Fibroblast of the aortic adventitia (primary cell): ENCODE measurements at regions not wholly inside any gene's neighbourhood (a gene's known extent, or its start where the extent isn't known, plus 50 kb on each side); places are given as distances from the start of the nearest gene placed in this dataset.
A peak's percentile ranks its signal among the peaks of the same experiment; 100 is the strongest.

ENCODE experiments used
- DNase-seq: peaks from one replicate; pipeline ENCODE4 v3.0.0-alpha.2; 2010; ENCODE audit warnings: low read depth
- H3K4me3 ChIP-seq: 2 replicates; pipeline ENCODE4 v1.5.1; 2011; ENCODE audit warnings: low read depth, mild to moderate bottlenecking, control low read depth, low read length, moderate library complexity
- TF ChIP-seq, protein P1 (sequence below): IDR thresholded peaks from 2 replicates; pipeline ENCODE4 v1.5.1; 2011; ENCODE audit warnings: mild to moderate bottlenecking, low read length, control low read depth, inconsistent platforms; ENCODE audit not compliant: insufficient read depth

DNA sequence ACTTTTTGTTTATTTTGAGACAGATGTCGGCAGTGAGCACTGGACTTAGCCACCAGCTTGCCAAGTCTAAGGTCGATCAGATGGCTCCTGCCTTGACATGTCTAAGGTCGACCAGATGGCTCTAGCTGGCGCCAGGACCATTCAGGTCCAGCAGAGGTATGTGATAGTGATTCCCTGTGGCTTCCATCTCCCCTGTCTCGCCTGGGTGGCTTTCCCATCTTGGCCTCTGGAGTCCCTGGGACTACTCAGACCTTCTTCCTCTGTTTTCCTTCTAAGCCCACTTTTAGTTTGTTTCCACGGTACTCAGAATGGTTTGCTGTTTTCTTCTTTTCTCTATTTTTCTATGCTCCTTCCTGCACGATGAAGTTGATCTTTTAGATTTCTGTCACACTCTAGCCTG, 1435.7 kb downstream of the UQCRFS1 start:
- H3K4me3 ChIP-seq: no peak overlapping the region
- TF ChIP-seq, protein P1, sequence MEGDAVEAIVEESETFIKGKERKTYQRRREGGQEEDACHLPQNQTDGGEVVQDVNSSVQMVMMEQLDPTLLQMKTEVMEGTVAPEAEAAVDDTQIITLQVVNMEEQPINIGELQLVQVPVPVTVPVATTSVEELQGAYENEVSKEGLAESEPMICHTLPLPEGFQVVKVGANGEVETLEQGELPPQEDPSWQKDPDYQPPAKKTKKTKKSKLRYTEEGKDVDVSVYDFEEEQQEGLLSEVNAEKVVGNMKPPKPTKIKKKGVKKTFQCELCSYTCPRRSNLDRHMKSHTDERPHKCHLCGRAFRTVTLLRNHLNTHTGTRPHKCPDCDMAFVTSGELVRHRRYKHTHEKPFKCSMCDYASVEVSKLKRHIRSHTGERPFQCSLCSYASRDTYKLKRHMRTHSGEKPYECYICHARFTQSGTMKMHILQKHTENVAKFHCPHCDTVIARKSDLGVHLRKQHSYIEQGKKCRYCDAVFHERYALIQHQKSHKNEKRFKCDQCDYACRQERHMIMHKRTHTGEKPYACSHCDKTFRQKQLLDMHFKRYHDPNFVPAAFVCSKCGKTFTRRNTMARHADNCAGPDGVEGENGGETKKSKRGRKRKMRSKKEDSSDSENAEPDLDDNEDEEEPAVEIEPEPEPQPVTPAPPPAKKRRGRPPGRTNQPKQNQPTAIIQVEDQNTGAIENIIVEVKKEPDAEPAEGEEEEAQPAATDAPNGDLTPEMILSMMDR: no peak
- DNase-seq: no peak

DNA sequence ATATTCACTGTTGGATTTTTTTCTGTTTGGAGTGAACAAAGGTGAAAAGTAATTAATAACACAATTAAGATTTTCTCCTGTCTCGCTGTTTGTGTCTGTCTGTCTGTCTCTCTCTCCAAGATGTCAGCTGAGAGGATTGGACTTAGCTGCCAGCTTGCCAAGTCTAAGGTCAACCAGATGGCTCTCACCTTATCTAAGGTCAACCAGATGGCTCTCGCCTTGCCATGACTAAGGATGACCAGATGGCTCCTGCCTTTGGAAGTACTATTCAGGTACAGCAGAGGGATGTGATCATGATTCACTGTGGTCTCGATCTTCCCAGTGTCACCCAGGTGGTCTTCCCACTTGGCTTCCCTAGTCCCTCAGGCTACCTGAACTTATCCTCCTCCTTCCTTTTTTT, 1436.4 kb downstream of the UQCRFS1 start:
- no peak for DNase-seq
- TF ChIP-seq, protein P1: no peak
- H3K4me3 ChIP-seq: no peak overlapping the region

DNA sequence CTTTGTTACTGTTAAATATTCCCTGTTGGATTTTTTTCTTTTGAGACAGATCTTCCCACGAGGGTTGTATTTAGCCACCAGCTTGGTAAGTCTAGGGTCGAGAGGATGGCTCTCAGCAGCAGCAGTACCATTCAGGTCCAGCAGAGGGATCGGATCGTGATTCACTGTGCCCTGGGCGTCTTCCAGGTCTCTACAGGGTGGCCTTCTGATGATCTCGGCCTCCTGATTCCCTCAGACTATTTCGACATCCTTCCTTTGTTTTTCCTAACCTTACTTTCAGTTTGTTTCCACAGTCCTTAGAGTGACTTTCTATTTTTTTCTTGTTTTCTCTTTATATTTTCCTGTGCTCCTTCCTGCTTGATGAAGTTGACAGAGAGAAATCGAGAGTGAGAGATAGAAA, 1436.9 kb downstream of the UQCRFS1 start:
- peak; percentile 46 for DNase-seq
- TF ChIP-seq, protein P1: peak; percentile 48

DNA sequence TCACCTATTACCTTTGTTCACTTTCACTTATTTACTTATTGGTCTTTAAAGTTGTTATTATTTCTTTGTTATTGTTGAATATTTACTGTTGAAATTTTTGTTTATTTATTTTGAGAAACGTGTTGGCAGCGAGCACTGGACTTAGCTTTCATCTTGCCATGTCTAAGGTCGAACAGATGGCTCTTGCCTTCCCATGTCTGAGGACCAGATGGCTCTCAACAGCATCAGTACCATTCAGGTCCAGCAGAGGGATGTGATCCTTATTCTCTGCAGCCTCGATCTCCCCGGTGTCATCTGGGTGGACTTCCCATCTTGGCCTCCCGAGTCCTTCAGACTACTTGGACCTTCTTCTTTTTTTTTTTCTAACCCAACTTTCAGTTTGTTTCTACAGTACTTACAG, 1437.6 kb downstream of the UQCRFS1 start:
- DNase-seq: no peak
- no peak overlapping the region for H3K4me3 ChIP-seq
- TF ChIP-seq, protein P1: peak; percentile 13

More for the DNA sequence above, 1436.9 kb downstream of the UQCRFS1 start:
- H3K4me3 ChIP-seq: no peak overlapping the region

DNA sequence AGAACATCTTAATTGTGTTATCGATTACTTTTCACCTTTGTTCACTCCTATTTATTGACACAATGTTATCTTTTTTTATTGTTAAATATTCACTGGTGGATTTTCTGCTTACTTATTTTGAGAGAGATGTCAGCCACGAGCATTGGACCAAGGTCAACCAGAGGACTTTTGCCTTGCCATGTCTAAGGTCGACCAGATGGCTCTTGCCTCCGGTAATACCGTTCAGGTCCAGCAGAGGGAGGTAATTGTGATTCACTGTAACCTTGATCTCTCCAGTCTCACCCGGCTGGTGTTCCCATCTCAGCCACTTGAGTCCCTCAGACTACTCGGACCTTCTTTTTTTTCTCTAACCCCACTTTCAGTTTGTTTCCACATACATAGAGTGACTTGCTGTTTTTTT, 1438.1 kb downstream of the UQCRFS1 start:
- TF ChIP-seq, protein P1: peak; percentile 34
- no peak overlapping the region for H3K4me3 ChIP-seq
- no peak for DNase-seq

DNA sequence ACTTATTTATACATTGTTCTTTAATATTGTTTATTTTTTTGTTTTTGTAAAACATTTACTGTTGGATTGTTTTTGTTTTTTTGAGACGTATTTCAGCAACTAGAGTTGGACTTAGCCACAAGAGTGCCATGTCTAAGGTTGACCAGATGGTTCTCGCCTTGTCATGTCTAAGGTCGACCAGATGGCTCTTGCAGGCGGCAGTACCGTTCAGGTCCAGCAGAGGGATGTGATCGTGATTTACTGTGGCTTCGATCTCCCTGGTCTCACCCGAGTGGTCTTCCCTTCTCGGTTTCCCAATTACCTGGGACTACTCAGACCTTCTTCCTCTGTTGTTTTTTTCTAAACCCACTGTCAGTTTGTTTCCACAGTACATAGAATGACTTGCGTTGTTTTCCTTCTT, 1438.6 kb downstream of the UQCRFS1 start:
- TF ChIP-seq, protein P1: peak; percentile 56
- H3K4me3 ChIP-seq: no peak overlapping the region

DNA sequence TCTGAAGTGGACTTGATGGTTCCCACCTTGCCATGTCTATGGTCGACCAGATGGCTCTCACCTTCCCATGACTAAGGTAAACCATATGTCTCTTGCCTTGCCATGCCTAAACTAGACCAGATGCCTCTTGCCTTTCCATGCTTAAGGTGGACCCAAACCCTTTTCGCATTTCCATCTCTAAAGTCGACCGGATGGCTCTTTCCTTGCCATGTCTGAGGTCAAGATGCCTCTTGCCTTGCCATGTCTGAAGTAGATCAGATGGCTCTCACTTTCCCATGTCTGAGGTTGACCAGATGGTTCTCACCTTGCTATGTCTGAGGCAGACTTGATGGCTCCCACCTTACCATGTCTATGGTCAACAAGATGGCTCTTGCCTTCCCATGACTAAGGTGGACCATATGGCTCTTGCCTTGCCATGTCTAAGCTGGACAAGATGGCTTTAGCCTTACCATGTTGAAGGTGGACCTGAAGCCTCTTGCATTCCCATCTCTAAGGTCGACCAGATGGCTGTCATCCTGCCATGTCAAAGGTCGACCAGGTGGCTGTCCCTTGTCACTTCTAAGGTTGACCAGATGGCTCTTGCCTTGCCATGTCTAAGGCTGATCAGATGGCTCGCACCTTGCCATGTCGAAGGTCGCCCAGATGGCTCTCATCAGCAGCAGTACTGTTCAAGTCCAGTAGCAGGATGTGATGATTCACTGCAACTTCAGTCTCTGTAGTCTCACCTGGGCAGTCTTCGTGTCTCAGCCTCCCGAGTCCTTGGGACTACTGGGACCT, 1439.4 kb downstream of the UQCRFS1 start:
- no peak overlapping the region for H3K4me3 ChIP-seq
- TF ChIP-seq, protein P1: no peak
- no peak for DNase-seq

More for the DNA sequence above, 1438.6 kb downstream of the UQCRFS1 start:
- DNase-seq: no peak
